GF-D8 (cell line): ENCODE measurements at regions not wholly inside any gene's neighbourhood (a gene's known extent, or its start where the extent isn't known, plus 50 kb on each side); places are given as distances from the start of the nearest gene placed in this dataset.

Source experiments
- DNase-seq: peaks from one replicate; lab custom pipeline; 2025; lab: John Stamatoyannopoulos, UW

- DNase-seq = no peak
Observed at GRCh38 chr1:234879147-234880080, 249.2 kb downstream of the TOMM20 start.

GRCh38 chr1:234878288-234878687 is 250.3 kb downstream of the TOMM20 start:
- DNase-seq = no peak

- DNase-seq = no peak
Observed at GRCh38 chr1:234877761-234878160, 250.9 kb downstream of the TOMM20 start.

GRCh38 chr1:234875953-234876855 is 252.4 kb downstream of the TOMM20 start:
- DNase-seq = peak; percentile 98

- DNase-seq = peak; percentile 48
Observed at GRCh38 chr1:234875328-234875952, 253.2 kb downstream of the TOMM20 start.

- peak; percentile 69 for DNase-seq
Observed at GRCh38 chr1:234874291-234875288, 254.0 kb downstream of the TOMM20 start.

- DNase-seq = no peak
Observed at GRCh38 chr1:234871710-234872271, 256.8 kb downstream of the TOMM20 start.

- no peak for DNase-seq
Observed at GRCh38 chr1:234871039-234871709, 257.5 kb downstream of the TOMM20 start.

- no peak for DNase-seq
Observed at GRCh38 chr1:234870020-234870981, 258.3 kb downstream of the TOMM20 start.

GRCh38 chr1:234869182-234870019 is 259.2 kb downstream of the TOMM20 start:
- no peak for DNase-seq

GRCh38 chr1:234868296-234869147 is 258.5 kb upstream of the IRF2BP2 start:
- no peak for DNase-seq

- no peak for DNase-seq
Observed at GRCh38 chr1:234866007-234866866, 256.3 kb upstream of the IRF2BP2 start.

GRCh38 chr1:234865171-234866006 is 255.4 kb upstream of the IRF2BP2 start:
- DNase-seq = no peak

- no peak for DNase-seq
Observed at GRCh38 chr1:234864116-234864515, 254.1 kb upstream of the IRF2BP2 start.

GRCh38 chr1:234863551-234863971 is 253.6 kb upstream of the IRF2BP2 start:
- no peak for DNase-seq
